GM12878 (cell line): ENCODE measurements at regions not wholly inside any gene's neighbourhood (a gene's known extent, or its start where the extent isn't known, plus 50 kb on each side); places are given as distances from the start of the nearest gene placed in this dataset.

Source experiments
- EZH2 ChIP-seq: IDR thresholded peaks from 2 replicates; pipeline ENCODE4 v1.6.1; 2012; ENCODE audit warnings: low read depth, mild to moderate bottlenecking, control low read depth, inconsistent platforms, low read length, borderline replicate concordance; ENCODE audit not compliant: control insufficient read depth
- FOXK2 ChIP-seq: fragments of 450-650 bp; IDR thresholded peaks from 2 replicates; pipeline ENCODE4 v1.6.1; 2017; ENCODE audit warnings: mild to moderate bottlenecking, moderate library complexity
- GABPA ChIP-seq: IDR thresholded peaks from 2 replicates; pipeline ENCODE4 v1.6.1; 2014; ENCODE audit warnings: antibody characterized with exemption, low read depth, mild to moderate bottlenecking, inconsistent platforms
- NRF1 ChIP-seq: conservative IDR thresholded peaks from 2 replicates; pipeline ENCODE4 v1.6.1; 2011; ENCODE audit warnings: mild to moderate bottlenecking, low read depth, low read length, improper control_type of control experiment
- RFX5 ChIP-seq: IDR thresholded peaks from 2 replicates; pipeline ENCODE4 v1.6.1; 2011; ENCODE audit warnings: low read depth, low read length, improper control_type of control experiment
- SUZ12 ChIP-seq: fragments of 200-600 bp; sonication (generic); IDR thresholded peaks from one replicate; pipeline ENCODE4 v1.6.1; 2018; ENCODE audit warnings: antibody characterized with exemption, mild to moderate bottlenecking; ENCODE audit not compliant: unreplicated experiment
- ZNF274 ChIP-seq: IDR thresholded peaks from one replicate; pipeline ENCODE4 v1.8.0; 2011; ENCODE audit not compliant: insufficient read length, insufficient read depth
- TF ChIP-seq, protein P1 (sequence below): fragments of 450-650 bp; IDR thresholded peaks from 2 replicates; pipeline ENCODE4 v1.6.1; 2017; ENCODE audit warnings: antibody characterized with exemption, mild to moderate bottlenecking, moderate library complexity
- TF ChIP-seq, protein P2 (sequence below): fragments of 450-650 bp; IDR thresholded peaks from 2 replicates; pipeline ENCODE4 v1.6.1; 2017; ENCODE audit warnings: mild to moderate bottlenecking, moderate library complexity

DNA sequence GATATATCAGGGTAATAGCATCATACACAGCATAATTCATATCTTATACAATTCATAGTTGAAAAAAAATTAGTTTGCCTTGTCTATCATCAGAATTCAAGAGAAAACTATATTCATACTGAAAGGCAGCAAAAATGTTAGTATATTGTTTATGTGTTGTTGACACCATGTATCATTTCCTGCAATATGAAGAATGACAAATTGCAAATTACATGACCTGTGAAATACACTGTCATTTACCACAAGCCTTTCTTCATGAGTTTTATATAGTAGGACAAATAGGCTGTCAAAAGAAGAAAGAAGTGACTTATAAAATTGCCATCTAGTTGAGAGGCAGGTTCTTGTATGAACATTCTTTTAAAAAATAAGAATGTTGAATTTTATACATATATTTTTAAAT is 1136.3 kb upstream of the CDH9 start (continued):
- TF ChIP-seq, protein P1, sequence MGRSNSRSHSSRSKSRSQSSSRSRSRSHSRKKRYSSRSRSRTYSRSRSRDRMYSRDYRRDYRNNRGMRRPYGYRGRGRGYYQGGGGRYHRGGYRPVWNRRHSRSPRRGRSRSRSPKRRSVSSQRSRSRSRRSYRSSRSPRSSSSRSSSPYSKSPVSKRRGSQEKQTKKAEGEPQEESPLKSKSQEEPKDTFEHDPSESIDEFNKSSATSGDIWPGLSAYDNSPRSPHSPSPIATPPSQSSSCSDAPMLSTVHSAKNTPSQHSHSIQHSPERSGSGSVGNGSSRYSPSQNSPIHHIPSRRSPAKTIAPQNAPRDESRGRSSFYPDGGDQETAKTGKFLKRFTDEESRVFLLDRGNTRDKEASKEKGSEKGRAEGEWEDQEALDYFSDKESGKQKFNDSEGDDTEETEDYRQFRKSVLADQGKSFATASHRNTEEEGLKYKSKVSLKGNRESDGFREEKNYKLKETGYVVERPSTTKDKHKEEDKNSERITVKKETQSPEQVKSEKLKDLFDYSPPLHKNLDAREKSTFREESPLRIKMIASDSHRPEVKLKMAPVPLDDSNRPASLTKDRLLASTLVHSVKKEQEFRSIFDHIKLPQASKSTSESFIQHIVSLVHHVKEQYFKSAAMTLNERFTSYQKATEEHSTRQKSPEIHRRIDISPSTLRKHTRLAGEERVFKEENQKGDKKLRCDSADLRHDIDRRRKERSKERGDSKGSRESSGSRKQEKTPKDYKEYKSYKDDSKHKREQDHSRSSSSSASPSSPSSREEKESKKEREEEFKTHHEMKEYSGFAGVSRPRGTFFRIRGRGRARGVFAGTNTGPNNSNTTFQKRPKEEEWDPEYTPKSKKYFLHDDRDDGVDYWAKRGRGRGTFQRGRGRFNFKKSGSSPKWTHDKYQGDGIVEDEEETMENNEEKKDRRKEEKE, result no peak
- TF ChIP-seq FOXK2 (no peak), NRF1 (no peak), ZNF274 (no peak), RFX5 (no peak), GABPA (no peak), EZH2 (no peak), SUZ12 (no peak)
- TF ChIP-seq, protein P2, sequence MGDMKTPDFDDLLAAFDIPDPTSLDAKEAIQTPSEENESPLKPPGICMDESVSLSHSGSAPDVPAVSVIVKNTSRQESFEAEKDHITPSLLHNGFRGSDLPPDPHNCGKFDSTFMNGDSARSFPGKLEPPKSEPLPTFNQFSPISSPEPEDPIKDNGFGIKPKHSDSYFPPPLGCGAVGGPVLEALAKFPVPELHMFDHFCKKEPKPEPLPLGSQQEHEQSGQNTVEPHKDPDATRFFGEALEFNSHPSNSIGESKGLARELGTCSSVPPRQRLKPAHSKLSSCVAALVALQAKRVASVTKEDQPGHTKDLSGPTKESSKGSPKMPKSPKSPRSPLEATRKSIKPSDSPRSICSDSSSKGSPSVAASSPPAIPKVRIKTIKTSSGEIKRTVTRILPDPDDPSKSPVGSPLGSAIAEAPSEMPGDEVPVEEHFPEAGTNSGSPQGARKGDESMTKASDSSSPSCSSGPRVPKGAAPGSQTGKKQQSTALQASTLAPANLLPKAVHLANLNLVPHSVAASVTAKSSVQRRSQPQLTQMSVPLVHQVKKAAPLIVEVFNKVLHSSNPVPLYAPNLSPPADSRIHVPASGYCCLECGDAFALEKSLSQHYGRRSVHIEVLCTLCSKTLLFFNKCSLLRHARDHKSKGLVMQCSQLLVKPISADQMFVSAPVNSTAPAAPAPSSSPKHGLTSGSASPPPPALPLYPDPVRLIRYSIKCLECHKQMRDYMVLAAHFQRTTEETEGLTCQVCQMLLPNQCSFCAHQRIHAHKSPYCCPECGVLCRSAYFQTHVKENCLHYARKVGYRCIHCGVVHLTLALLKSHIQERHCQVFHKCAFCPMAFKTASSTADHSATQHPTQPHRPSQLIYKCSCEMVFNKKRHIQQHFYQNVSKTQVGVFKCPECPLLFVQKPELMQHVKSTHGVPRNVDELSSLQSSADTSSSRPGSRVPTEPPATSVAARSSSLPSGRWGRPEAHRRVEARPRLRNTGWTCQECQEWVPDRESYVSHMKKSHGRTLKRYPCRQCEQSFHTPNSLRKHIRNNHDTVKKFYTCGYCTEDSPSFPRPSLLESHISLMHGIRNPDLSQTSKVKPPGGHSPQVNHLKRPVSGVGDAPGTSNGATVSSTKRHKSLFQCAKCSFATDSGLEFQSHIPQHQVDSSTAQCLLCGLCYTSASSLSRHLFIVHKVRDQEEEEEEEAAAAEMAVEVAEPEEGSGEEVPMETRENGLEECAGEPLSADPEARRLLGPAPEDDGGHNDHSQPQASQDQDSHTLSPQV, result no peak
